Neural progenitor cell (in vitro differentiated cells): ENCODE measurements at regions not wholly inside any gene's neighbourhood (a gene's known extent, or its start where the extent isn't known, plus 50 kb on each side); places are given as distances from the start of the nearest gene placed in this dataset.

Source experiments
- DNase-seq: peaks from one replicate; pipeline ENCODE4 v3.0.0-alpha.2; 2016; ENCODE audit warnings: low spot score
- H2AFZ ChIP-seq: fragments of 200-600 bp; sonication (generic); replicated peaks from 2 replicates; pipeline ENCODE4 v1.6.1; 2016; ENCODE audit warnings: antibody characterized with exemption
- H3F3A ChIP-seq: fragments of 200-600 bp; sonication (generic); 2 replicates; pipeline ENCODE4 v1.6.1; 2016; ENCODE audit warnings: antibody characterized with exemption, low read depth
- H3K27ac ChIP-seq: fragments of 200-600 bp; sonication (generic); 2 replicates; pipeline ENCODE4 v1.5.1; 2016; ENCODE audit warnings: mild to moderate bottlenecking
- H3K27me3 ChIP-seq: fragments of 200-600 bp; sonication (generic); 2 replicates; pipeline ENCODE4 v1.6.1; 2016; ENCODE audit warnings: mild to moderate bottlenecking, moderate library complexity
- H3K36me3 ChIP-seq: fragments of 200-600 bp; sonication (generic); 2 replicates; pipeline ENCODE4 v1.5.1; 2016
- H3K4me1 ChIP-seq: fragments of 200-600 bp; sonication (generic); 2 replicates; pipeline ENCODE4 v1.6.1; 2016; ENCODE audit warnings: mixed run types
- H3K4me2 ChIP-seq: fragments of 200-600 bp; sonication (generic); 2 replicates; pipeline ENCODE4 v1.6.1; 2016
- H3K4me3 ChIP-seq: fragments of 200-600 bp; sonication (generic); 2 replicates; pipeline ENCODE4 v1.5.1; 2016
- H3K79me2 ChIP-seq: fragments of 200-600 bp; sonication (generic); 2 replicates; pipeline ENCODE4 v1.6.1; 2016; ENCODE audit warnings: low read depth
- H3K9ac ChIP-seq: fragments of 200-600 bp; sonication (generic); 2 replicates; pipeline ENCODE4 v1.6.1; 2016
- H3K9me3 ChIP-seq: fragments of 200-600 bp; sonication (generic); 2 replicates; pipeline ENCODE4 v1.5.1; 2016; ENCODE audit warnings: low read depth
- H4K20me1 ChIP-seq: fragments of 200-600 bp; sonication (generic); 2 replicates; pipeline ENCODE4 v1.6.1; 2016; ENCODE audit warnings: low read depth
- H3K27ac Mint-ChIP-seq: 3 replicates; pipeline ENCODE4 v1.8.0; 2021; ENCODE audit warnings: mixed read lengths
- H3K27me3 Mint-ChIP-seq: 2 replicates; pipeline ENCODE4 v1.8.0; 2022; ENCODE audit warnings: low read depth, mild to moderate bottlenecking, inconsistent platforms, moderate library complexity, mixed read lengths; ENCODE audit not compliant: insufficient read depth
- H3K36me3 Mint-ChIP-seq: 3 replicates; pipeline ENCODE4 v1.8.0; 2021; ENCODE audit warnings: mixed read lengths
- H3K4me1 Mint-ChIP-seq: 3 replicates; pipeline ENCODE4 v1.8.0; 2021; ENCODE audit warnings: mixed read lengths
- H3K4me3 Mint-ChIP-seq: 3 replicates; pipeline ENCODE4 v1.8.0; 2021; ENCODE audit warnings: mild to moderate bottlenecking, moderate library complexity, mixed read lengths
- H3K9me3 Mint-ChIP-seq: 3 replicates; pipeline ENCODE4 v1.8.0; 2020; ENCODE audit warnings: mixed read lengths
- CTCF ChIP-seq: fragments of 200-600 bp; sonication (generic); IDR thresholded peaks from 2 replicates; pipeline ENCODE4 v1.5.1; 2017; ENCODE audit warnings: antibody characterized with exemption, mild to moderate bottlenecking
- EZH2 ChIP-seq: fragments of 200-600 bp; sonication (generic); IDR thresholded peaks from 2 replicates; pipeline ENCODE4 v1.6.1; 2017; ENCODE audit warnings: antibody characterized with exemption, mild to moderate bottlenecking, moderate library complexity
- EZH2phosphoT487 ChIP-seq: fragments of 200-600 bp; sonication (generic); IDR thresholded peaks from 2 replicates; pipeline ENCODE4 v1.6.1; 2017; ENCODE audit warnings: antibody characterized with exemption

GRCh38 chr1:10939654-10940450 lies 72.6 kb upstream of the TARDBP start:
- peaks cover 19% of the 10 kb centered on the region for H3K27me3 Mint-ChIP-seq
- no peaks in the 10 kb centered on the region for H3K27me3 ChIP-seq
- DNase-seq, result no peak
- peak overlapping the region; percentile 54 for H3K27ac Mint-ChIP-seq
- H3F3A ChIP-seq, result peaks cover 11% of the 10 kb centered on the region
- no peaks in the 10 kb centered on the region for H3K9me3 ChIP-seq
- no peak for TF ChIP-seq CTCF
- no peak for TF ChIP-seq EZH2
- TF ChIP-seq EZH2phosphoT487, result no peak
- no peak overlapping the region for H3K4me3 Mint-ChIP-seq
- H3K9ac ChIP-seq, result no peak overlapping the region
- H3K4me1 ChIP-seq, result peaks cover 21% of the 10 kb centered on the region
- H3K4me2 ChIP-seq, result no peak overlapping the region
- H3K4me1 Mint-ChIP-seq, result peaks cover 43% of the 10 kb centered on the region
- H3K27ac ChIP-seq, result no peak overlapping the region
- no peak overlapping the region for H2AFZ ChIP-seq
- H3K36me3 ChIP-seq, result no peaks in the 10 kb centered on the region
- no peaks in the 10 kb centered on the region for H4K20me1 ChIP-seq
- no peaks in the 10 kb centered on the region for H3K9me3 Mint-ChIP-seq
- no peaks in the 10 kb centered on the region for H3K36me3 Mint-ChIP-seq
- no peaks in the 10 kb centered on the region for H3K79me2 ChIP-seq
- no peak overlapping the region for H3K4me3 ChIP-seq

DNA sequence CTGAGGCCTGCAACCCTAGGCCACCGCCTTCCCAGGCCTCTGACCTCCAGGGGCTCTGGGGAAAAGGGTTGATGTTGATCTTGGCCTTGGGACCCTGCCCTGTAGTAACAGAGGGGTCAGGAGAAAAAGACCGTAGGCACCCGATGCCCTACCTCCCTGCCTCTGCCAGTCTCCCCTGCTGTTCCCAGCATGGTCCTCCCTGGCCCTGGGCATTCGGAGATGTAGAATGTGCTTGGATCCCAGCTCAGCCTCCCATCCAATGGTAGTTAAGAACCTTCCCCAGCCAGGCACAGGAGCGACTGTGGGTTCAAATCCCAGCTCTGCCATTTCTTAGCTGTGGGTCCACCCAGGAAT lies 72.0 kb upstream of the TARDBP start:
- H3K4me3 Mint-ChIP-seq, result no peak overlapping the region

DNA sequence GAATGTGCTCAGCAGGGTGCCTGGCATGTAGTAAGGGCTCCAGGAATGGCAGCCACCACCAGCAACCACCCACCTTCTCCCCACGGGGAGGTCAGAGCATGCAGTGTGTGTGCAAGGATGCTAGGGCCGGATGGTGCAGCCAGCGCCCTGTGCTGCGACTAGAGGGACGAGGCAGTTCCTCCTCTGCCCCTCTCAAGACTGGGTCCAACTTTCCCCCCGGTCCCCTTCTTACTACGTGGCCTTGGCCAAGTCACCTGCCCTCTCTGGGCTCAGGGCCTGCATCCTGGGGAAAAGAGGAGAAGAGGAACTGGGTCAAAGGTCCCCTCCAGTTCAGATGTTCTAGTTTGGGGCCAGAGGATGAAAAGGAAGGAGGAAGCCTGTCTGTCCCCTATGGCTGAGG lies 71.6 kb upstream of the TARDBP start:
- TF ChIP-seq EZH2 (no peak), EZH2phosphoT487 (no peak), CTCF (no peak)
- no peak overlapping the region for H3K4me3 Mint-ChIP-seq
- H3K9me3 Mint-ChIP-seq, result no peaks in the 10 kb centered on the region
- peaks cover 47% of the 10 kb centered on the region for H3K4me1 Mint-ChIP-seq
- H2AFZ ChIP-seq, result no peak overlapping the region
- H3K9me3 ChIP-seq, result no peaks in the 10 kb centered on the region
- no peaks in the 10 kb centered on the region for H3K79me2 ChIP-seq
- H3K27me3 Mint-ChIP-seq, result peaks cover 23% of the 10 kb centered on the region
- no peak overlapping the region for H3K4me3 ChIP-seq
- no peak overlapping the region for H3K27ac ChIP-seq
- H3K9ac ChIP-seq, result no peak overlapping the region
- H3K27ac Mint-ChIP-seq, result no peak overlapping the region
- no peaks in the 10 kb centered on the region for H3K36me3 ChIP-seq
- H3K4me1 ChIP-seq, result peaks cover 21% of the 10 kb centered on the region
- DNase-seq, result no peak
- H3K4me2 ChIP-seq, result no peak overlapping the region
- H4K20me1 ChIP-seq, result no peaks in the 10 kb centered on the region
- no peaks in the 10 kb centered on the region for H3K27me3 ChIP-seq
- H3F3A ChIP-seq, result peaks cover 11% of the 10 kb centered on the region
- no peaks in the 10 kb centered on the region for H3K36me3 Mint-ChIP-seq

More for the DNA sequence above, 72.0 kb upstream of the TARDBP start:
- Histone ChIP-seq H3K4me3 (no peak overlapping the region), H2AFZ (no peak overlapping the region), H3K4me2 (no peak overlapping the region), H3K9ac (no peak overlapping the region), H3K4me1 (peaks cover 21% of the 10 kb centered on the region), H3F3A (peaks cover 11% of the 10 kb centered on the region), H4K20me1 (no peaks in the 10 kb centered on the region), H3K9me3 (no peaks in the 10 kb centered on the region), H3K36me3 (no peaks in the 10 kb centered on the region), H3K79me2 (no peaks in the 10 kb centered on the region), H3K27ac (no peak overlapping the region), H3K27me3 (no peaks in the 10 kb centered on the region)
- Mint-ChIP-seq H3K4me1 (peaks cover 44% of the 10 kb centered on the region), H3K27ac (no peak overlapping the region), H3K9me3 (no peaks in the 10 kb centered on the region), H3K27me3 (peaks cover 19% of the 10 kb centered on the region), H3K36me3 (no peaks in the 10 kb centered on the region)
- no peak for TF ChIP-seq CTCF
- TF ChIP-seq EZH2, result no peak
- TF ChIP-seq EZH2phosphoT487, result no peak
- no peak for DNase-seq
